Epithelial cell of esophagus (primary cell): ENCODE measurements at regions not wholly inside any gene's neighbourhood (a gene's known extent, or its start where the extent isn't known, plus 50 kb on each side); places are given as distances from the start of the nearest gene placed in this dataset.

Experiments
- DNase-seq: peaks from one replicate; pipeline ENCODE4 v3.0.0; 2010; ENCODE audit warnings: low read depth
- H3K4me3 ChIP-seq: 2 replicates; pipeline ENCODE4 v1.5.1; 2011; ENCODE audit warnings: mild to moderate bottlenecking, low read length, control low read depth
- TF ChIP-seq, protein P1 (sequence below): IDR thresholded peaks from 2 replicates; pipeline ENCODE4 v1.5.1; 2011; ENCODE audit warnings: low read depth, mild to moderate bottlenecking, low read length, control low read depth, inconsistent platforms; ENCODE audit not compliant: insufficient read depth; ENCODE audit errors: missing control alignments

GRCh38 chr12:84072961-84073360 is 839.6 kb downstream of the SLC6A15 start:
- no peak overlapping the region for H3K4me3 ChIP-seq
- DNase-seq: no peak
- TF ChIP-seq, protein P1, sequence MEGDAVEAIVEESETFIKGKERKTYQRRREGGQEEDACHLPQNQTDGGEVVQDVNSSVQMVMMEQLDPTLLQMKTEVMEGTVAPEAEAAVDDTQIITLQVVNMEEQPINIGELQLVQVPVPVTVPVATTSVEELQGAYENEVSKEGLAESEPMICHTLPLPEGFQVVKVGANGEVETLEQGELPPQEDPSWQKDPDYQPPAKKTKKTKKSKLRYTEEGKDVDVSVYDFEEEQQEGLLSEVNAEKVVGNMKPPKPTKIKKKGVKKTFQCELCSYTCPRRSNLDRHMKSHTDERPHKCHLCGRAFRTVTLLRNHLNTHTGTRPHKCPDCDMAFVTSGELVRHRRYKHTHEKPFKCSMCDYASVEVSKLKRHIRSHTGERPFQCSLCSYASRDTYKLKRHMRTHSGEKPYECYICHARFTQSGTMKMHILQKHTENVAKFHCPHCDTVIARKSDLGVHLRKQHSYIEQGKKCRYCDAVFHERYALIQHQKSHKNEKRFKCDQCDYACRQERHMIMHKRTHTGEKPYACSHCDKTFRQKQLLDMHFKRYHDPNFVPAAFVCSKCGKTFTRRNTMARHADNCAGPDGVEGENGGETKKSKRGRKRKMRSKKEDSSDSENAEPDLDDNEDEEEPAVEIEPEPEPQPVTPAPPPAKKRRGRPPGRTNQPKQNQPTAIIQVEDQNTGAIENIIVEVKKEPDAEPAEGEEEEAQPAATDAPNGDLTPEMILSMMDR: no peak

DNA sequence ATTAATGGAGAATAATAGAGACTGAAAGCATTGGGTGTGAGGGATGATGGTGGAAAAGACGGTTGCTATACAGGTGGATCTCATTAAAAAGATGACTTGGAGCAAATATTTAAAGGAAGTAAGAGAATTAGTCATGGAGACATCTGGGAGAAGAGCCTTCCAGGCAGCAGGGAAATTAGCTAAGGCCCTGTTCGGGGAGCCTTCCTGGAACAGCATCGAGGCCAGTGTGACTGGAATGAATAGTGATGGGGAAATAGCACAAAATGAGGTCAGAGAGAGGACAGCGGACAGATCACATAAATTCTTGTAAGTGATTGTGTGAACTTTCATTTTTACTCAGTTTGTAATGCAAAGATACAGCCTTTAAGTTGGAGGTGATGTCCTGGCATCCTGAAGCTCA is 842.3 kb downstream of the SLC6A15 start:
- no peak for DNase-seq
- TF ChIP-seq, protein P1: no peak
- no peak overlapping the region for H3K4me3 ChIP-seq

DNA sequence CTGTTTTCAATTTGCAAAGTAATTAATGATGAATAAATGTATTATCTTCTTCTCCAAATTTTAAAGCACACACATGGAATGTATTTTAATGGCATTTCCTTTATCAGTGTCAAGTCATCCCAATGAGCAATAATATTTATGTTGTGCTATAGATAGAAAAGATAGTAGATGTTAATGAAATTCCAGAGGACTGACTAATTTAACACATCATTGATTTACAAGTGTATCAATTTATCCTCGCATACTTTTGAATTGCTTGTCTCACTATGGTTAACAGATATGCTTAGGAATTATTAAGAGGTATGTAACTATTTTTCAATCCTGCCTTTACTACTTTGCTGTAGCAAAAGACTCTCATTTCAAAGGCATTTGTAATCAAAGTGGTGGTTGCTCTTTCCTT is 842.9 kb downstream of the SLC6A15 start:
- H3K4me3 ChIP-seq: no peak overlapping the region
- DNase-seq: no peak
- TF ChIP-seq, protein P1: no peak

- TF ChIP-seq, protein P1: no peak
- DNase-seq: no peak
- H3K4me3 ChIP-seq: no peak overlapping the region
Observed at GRCh38 chr12:84069198-84069597, 843.4 kb downstream of the SLC6A15 start.

DNA sequence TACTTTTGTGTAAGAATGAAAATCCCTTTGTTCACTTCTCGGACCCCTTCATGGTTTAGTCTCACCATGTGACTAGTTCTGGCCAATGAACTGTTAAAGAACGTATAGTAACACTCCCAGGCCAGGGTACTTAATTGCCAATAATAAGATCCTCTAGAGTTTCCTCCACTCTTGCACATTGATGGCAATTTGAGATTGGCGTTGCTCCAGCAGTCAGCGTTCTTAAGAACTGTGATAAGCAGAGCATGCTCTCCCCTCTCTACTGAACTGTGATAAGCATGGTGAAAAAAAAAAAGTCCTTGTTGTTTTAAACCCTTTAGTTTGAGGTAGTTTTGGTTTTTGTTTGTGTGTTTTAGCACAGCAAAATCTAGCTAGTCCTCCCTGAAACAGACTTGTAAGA is 854.5 kb downstream of the SLC6A15 start:
- TF ChIP-seq, protein P1: no peak
- H3K4me3 ChIP-seq: no peak overlapping the region
- DNase-seq: no peak

DNA sequence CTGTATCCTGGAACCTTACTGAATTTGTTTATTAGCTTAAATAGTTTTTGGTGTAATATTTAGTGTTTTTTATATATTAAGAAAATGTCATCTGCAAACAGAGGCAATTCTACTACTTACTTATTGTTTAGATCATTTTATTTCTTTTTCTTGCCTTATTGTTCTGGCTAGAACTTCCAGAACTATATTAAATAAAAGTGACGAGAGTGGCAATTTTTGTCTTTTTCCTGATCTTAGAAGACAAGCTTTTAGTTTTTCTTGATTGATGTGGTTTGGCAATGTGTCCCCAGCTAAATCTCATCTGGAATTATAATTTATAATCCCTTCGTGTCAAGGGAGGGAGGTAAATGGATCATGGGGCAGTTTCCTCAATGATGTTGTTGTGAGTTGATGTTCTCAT is 857.8 kb downstream of the SLC6A15 start:
- H3K4me3 ChIP-seq: no peak overlapping the region
- no peak for DNase-seq
- TF ChIP-seq, protein P1: no peak

- DNase-seq: no peak
- H3K4me3 ChIP-seq: no peak overlapping the region
- TF ChIP-seq, protein P1: no peak
Observed at GRCh38 chr12:84047881-84048280, 864.7 kb downstream of the SLC6A15 start.
